Body of pancreas (tissue), 4 donors: ENCODE measurements at regions not wholly inside any gene's neighbourhood (a gene's known extent, or its start where the extent isn't known, plus 50 kb on each side); places are given as distances from the start of the nearest gene placed in this dataset.

Experiments
- CTCF ChIP-seq, 7 experiments: fragments of 450-650 bp in 4 of 7; fragments of 200-600 bp in 3 of 7; sonication (generic) in 3 of 7; IDR thresholded peaks; one replicate each; pipeline ENCODE4 v1.5.1; 2016 to 2019; ENCODE audit warnings: antibody characterized with exemption in 7 of 7
- POLR2A ChIP-seq, 3 donors: fragments of 450-650 bp; IDR thresholded peaks; one replicate each; pipeline ENCODE4 v1.6.1; 2016; ENCODE audit warnings: antibody characterized with exemption in 3 of 3, mild to moderate bottlenecking in 2 of 3

GRCh38 chr3:59251869-59252268, 202.0 kb upstream of the CFAP20DC start:
- TF ChIP-seq CTCF (IDR thresholded peaks at IDR 0.05) (no peak), POLR2A (IDR thresholded peaks at IDR 0.05) (no peak)
